Stimulated activated CD4-positive, alpha-beta T cell treated with anti-CD3 and anti-CD28 coated beads, Interleukin-1b, Interleukin-23, amount 100 ng/mL, for 48 hours (primary cell): ENCODE measurements at regions not wholly inside any gene's neighbourhood (a gene's known extent, or its start where the extent isn't known, plus 50 kb on each side); places are given as distances from the start of the nearest gene placed in this dataset.

Source experiments
- DNase-seq: peaks from one replicate; pipeline ENCODE4 v3.0.0-alpha.2; 2020

DNA sequence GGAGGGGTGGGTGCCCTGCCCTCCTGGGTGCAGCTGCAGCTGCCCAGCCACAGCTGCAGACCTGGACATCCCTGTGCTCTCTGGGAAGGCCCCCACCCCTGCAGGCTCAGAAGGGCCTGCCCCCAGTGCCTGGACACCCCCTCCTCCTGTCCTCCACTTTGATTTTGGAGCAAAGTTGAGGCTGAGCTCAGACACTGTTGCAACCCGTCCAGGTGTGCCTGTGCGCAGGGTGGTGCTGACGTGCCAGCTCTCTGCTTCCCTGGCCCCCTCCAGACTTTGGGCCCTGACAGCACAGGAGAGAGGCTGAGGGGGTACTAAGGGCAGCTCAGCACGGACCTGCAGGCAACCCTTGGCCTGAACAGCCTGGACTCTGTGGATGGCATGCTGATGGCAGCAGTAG, 750.3 kb downstream of the ARAP2 start:
- no peak for DNase-seq

DNA sequence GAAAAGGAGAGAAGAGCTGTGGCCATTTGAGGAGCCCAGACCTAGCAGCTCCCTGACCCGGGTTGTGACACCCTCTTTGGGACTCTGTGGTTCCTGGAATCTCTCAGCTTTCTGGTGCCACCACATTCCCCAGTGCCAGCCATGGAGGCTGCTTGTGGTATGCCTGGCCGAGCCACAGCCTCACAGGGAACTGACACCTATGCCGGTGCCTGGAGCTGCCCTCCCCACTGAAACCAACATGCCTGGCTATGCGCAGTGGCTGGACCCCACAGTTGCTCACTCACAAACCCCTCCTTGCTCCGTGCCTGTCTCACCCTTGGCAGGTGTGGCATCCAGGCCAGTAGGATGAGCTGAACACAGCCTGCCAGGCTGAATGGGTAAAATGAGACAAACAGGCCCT, 749.4 kb downstream of the ARAP2 start:
- DNase-seq, result no peak

DNA sequence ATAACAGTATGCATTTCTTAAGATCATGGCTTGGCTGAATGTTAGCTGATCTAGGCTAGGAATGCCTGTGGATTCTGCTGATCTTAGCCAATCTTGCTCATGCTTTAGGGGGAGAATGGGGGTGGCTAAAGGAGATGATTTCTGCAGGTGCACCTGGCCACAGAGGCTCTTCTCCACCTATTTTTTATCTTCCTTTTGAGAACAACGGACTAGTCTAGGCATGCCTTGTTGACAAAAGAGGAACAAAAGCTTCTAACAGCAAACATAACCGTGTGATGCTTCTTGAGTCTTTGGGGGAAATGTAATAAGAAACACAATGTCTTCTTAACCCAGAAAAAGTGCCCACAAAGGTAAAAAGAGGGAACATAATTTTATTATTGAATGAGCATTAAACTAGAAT, 743.5 kb downstream of the ARAP2 start:
- DNase-seq, result no peak

DNA sequence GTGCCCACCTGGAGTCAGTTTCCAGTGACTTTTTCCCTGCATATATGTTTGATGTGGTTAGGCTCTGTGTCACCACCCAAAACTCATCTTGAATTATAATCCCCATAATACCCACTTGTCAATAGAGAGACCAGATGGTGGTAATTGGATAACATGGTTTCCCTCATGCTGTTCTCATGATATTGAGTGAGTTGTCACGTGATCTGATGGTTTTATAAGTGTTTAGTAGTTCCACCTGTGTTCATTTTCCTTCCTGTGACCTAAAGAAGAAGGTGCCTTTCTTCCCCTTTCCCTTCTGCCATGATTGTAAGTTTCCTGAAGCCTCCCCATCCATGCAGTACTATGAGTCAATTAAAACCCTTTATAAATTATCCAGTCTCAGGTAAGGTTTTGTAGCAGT, 740.9 kb downstream of the ARAP2 start:
- DNase-seq, result no peak

DNA sequence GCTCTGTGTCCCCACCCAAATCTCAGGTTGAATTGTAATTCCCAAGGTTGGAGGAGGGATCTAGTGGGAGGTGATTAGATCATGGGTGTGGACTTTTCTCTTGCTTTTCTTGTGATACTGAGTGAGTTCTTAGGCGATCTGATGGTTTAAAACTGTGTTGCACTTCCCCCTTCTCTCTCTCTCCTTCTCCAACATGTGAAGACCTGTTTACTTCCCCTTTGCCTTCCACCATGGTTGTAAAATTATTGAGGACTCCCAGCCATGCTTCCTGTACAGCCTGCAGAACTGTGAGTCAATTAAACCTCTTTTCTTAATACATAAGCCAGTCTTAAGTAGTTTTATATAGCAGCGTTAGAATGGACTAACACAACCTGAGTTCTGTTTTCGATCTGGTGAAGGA, 738.2 kb downstream of the ARAP2 start:
- no peak for DNase-seq

DNA sequence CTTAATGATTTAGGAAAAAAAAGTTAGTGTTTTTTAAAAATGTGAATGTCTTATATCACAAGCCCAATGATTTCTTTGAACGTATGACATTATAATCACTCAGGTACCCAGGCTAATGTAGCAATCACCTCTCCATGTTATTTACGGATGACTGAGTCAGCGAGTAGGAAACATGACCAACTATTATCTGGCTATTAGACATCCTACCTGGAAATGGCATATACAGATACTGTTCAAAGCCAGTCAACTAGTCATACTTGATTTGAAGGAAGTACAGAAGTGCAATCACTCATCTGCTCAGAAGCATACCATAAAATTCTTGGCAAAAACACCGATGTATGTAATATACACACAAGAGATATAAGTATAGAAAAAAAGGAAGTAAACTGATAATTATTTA, 732.5 kb downstream of the ARAP2 start:
- no peak for DNase-seq

DNA sequence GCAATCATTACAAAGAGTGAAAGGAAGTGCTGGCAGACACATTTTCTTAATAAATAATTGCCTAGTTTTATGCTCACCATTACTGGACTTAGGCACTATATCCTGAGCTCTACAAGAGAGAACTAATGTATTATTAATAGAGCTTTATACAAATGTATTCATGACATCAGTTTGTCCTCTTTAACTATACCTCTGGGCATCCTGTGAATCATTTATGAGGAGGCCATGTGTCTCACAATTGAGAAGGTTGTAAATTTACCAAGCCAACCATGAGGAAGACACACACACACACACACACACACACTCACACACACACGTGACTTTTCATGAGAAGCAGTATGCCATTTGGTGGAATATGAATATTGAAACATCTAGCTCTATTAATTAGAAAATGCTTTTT, 728.2 kb downstream of the ARAP2 start:
- DNase-seq, result no peak

DNA sequence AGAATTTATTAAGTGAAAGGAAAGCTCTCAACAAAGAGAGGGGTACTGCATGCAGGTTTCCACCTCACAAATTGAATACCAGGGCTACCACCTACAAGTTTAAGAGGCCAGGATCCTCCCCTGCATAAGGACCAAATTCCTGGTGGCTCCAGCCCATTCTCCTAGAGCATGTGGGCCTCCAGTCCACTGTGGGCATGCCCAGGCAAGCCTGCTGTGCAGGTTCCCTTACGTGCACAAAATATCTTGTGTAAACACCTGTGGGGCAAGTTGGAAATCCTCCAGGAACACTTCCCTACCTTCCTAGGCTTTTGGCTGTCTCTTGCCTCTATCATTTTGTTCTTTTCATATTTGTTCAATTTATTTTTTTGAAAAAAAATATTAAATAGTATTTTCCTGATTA, 724.3 kb downstream of the ARAP2 start:
- no peak for DNase-seq

DNA sequence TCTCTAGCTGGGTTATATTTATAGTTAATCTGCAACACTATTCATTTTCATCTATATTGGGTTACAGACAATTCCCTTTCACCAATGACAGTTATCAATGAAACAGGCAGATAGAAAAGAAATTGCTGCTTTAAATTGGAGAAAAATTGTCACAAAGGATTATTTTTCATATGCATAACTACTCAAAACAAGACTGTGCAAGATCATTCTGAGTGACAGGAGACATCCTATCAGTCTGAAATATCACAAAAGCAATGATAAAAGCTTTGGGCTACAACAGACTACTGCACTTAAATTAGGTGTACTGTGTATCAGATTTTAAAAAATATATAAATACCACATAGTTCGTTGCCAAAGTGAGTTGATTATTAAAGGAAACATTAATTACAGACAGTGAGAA, 722.6 kb downstream of the ARAP2 start:
- no peak for DNase-seq

DNA sequence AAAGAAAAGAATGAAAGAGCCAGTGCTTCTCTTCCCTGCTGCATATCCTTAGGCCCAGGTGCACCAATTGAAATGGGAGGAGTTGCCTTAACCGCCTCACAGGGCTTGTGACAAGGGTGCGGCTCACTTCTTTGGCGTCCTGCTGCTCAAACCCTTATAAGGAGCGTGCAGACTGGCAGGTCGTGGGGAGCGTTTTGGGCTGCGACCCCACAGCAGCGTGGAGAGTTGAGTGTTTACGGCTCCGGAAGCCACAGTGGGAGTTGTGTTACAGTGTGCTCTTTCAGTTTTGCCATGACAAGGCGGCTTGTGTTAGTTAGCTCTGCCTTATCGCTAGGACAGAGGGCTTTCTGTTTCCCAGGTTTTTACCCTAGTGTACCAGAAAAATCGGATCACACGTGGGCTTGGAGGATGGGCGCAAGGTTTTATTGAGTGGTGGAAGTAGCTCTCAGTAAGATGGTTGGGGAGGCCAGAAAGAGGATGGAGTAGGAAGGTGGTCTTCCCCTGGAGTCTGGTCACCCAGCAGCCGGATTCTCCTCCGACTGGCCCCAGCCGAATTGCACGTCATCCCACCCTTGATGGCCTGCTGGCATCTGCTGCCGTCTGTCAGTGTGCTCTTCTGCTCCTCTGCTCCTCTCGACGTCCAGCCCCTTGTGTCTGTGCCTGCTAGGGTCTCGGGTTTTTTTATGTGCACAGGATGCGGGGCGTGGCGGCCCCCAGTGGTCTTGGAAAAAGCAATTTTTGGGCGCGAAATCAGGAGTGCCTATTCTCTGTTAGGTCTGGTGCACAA, 718.9 kb downstream of the ARAP2 start:
- DNase-seq, result no peak

DNA sequence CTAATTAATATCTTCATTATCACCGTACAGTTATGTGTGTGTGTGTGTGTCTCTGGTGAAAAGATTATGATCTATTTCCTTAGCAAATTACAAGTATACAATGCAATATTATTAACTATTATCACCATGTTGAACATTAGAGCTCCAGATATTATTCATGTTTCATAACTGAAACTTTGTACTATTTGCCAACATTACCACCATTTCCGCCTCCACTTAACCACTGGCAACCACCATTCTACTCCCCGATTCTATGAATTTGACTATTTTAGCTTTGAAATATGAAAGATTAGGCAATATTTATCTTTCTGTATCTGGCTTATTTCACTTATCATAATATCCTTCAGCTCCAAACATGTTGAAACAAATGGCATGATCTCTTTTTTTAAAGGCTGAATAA, 717.9 kb downstream of the ARAP2 start:
- no peak for DNase-seq

DNA sequence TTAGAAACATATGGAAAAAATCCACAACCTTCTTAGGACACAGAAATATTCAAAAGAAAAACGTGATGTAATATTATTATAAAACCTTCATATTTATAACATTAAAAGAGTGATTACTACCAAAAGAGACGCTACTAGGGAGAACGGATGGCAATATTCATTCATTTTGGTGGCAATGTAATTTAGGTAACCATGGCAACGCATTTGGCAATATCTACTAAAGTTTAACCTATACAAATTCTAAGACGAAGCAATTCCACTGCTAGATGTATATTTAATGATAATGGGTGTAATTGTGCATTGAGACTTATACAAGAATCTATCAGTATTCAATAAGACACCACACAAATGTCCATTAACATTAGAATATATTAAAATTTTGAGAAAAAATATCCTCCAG, 709.4 kb downstream of the ARAP2 start:
- DNase-seq, result no peak

DNA sequence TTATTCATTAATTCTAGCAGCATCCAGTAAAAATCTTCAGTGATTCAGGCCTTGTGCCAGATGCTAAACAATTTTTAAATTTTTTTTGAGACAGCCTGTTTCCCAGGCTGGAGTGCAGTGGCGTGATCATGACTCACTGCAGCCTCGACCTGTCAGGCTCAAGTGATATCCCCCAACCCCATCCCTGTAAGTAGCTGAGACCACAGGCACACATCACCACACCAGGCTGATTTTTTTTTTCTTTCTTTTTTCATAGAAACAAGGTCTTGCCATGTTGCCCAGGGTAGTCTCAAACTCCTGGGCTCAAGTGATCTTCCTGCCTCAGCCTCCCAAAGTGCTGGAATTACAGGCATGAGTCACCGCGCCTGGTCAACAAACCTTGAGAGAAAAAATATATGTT, 705.5 kb downstream of the ARAP2 start:
- no peak for DNase-seq

DNA sequence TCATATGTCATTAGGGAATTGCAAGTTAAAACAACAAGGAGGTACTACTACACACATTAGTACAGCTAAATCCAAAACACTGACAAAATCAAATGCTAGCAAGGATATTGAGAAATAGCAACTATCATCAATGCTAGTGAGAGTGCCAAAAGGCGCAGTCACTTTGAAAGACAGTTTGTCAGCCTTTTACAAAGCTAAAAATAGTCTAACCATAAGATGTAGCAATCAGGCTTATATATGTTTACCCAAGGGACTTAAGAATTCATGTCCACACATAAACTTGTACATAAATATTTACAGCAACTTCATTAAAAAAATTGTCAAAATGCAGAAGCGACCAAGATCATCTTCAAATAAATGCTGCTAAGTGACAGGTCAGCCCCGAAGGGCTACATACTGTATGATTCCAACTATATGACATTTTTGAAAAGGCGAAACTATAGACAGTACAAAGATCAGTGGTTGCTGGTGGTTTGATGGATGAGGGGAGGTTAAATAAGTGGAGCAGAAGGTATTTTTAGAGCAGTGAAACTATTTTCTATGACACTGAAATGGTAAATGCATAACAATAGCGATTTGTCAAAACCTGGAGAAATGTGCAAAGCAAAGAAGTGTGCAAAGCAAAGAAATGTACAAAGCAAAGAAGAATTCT, 704.8 kb downstream of the ARAP2 start:
- no peak for DNase-seq

DNA sequence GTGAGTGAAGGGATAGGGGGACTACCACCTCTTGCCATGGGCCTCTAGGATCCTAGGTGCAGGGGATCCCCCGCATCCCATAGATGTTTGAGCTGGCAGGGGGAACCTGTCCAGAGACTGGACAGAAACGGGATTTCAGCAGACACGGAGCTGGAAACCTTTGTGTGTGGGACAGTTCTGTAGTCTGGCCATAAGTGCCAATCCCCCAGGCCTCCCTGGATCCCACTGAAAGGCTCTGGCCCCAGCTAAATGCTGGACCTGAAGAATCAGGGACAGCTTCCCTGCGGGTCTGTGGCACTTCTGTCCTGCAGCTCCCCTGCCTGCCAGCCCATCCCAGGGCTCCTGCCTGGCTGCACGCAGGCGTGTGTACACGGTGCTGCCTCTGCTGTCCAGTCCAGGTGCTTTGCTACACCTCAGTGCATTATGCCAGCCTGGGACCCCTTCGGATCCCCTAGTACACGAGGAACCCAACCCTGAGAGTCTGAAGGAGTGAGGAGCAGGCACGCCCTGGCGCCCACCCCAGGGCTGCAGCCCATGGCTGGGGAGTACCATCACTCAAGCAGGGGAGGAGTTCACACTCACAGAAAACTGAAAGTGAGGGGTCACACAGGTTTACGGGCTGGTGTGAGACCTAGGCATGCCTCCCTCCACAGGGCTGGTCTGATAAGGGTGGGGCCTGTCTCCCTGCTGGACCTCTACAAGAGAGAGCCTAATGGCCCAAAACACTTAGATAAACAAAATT, 703.0 kb downstream of the ARAP2 start:
- DNase-seq, result no peak

DNA sequence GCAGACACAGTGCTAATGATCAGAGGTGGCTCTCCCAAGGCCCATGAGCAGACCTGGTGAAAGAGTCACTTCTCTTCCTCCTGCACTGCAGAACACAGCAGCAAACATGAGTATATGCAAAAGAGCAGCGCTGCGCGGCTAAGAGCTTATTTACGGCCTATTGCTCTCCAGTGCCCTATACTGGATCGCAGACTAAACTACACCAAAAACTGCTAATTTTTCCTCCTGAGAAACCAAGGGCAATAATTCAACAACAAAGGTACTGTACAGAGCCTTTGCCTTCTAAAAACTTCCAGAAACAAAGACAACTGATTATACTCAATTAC, 702.5 kb downstream of the ARAP2 start:
- DNase-seq, result no peak

DNA sequence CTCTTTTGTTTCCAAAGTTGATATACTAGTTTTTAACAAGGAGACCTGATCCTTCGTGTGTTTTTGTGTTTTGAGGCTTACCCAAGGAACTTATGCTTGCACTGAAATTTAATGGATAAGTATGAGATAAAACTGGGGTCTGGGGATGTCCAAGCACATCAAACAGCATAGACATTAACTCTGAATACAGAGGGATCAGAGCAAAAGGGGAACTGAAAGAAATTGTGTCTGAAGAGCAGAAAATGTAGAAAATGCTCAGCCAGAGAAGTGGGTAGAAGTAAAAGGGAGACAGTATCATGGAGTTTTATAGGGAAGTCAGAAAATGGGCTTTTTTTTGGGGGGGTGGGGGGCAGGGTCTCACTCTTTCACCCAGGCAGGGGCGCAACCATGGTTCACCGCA, 695.4 kb downstream of the ARAP2 start:
- no peak for DNase-seq

DNA sequence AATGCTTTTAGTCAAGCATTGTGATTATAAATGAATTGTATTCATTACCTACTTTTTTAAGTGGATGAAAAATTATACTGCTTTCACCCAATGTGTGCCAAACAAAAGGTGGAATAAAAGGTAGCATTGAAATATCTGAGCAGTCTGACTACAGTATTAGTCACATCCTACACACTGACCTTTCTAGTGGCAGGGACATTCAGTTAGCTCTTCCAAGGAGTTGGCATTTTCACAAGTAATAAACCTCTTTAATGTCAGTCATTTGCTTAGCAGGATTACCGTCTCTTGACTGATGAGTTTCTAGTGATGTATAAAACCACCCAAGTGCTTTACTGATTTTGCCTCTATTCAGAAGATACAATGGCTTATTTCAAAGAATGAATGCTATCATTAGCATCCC, 687.9 kb downstream of the ARAP2 start:
- no peak for DNase-seq

DNA sequence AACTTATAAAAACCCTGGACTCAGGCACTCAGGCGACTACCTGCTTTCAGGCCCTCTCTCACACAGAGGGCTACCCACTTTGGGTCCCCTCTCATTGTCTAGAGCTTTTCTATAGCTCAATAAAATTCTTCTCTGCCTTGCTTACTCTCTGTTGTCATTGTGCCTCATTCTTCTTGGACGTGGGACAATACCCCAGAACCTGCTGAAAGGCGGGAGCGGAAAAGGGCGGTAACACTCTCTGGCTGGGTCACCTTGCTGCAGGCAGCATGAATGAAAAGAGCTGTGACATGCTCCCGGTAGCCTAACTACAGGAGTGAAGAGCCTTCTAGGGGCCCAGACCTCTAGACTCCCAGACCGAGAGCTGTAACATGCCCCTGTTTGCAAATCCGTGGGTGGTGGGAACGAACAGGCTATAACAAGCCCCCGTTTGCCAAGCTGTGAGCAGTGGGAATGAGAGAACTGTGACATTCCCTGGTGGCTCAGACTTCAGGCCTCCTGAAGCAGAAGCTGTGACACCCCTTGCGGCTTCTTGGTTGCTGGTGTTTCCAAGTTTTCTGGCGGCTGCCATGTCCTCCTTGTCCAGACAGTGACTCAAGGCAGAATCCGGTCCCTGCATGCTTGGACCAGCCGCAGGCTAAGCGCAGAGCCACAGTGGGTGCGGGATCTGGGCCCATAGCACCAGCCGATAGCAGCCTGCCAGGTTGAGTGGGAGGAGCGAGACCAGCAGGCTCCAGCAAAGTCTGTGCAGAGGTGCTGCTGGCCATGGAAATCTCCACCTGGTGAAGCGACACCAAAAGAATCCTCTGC, 684.6 kb downstream of the ARAP2 start:
- no peak for DNase-seq

DNA sequence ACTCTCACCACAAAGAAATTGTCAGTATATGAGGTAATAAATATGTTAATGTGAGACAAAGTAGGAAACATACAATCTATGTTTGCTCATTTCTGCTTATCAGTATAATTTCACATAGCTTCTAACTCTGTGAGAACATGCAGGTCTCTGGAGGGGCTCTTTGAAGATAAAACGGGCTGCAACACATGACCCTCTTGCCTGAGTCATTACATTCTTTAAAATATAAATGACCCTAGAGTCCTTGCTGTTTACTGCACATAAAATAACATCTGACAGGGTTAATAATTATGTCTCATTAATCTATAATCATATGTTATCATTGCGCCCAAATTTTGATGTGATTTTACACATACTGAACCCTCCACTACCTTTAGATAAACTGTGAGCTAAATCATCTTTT, 681.5 kb downstream of the ARAP2 start:
- no peak for DNase-seq

DNA sequence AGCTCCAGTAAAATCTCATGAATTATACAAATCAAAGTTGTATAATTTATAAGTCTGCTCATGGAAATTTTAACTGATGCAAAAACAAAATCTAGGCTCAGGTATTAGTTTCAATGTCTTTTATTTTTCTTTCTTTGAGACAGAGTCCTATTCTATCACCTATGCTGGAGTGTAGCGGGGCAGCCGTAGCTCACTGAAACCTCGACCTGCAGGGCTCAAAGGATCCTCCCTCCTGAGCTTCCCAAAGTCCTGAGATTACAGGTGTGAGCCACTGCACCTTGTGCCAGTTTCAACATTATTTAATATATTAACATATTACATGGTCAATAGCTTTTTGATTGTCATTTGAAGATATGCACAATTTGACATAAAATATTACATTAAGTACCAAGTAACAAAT, 678.7 kb downstream of the ARAP2 start:
- no peak for DNase-seq

DNA sequence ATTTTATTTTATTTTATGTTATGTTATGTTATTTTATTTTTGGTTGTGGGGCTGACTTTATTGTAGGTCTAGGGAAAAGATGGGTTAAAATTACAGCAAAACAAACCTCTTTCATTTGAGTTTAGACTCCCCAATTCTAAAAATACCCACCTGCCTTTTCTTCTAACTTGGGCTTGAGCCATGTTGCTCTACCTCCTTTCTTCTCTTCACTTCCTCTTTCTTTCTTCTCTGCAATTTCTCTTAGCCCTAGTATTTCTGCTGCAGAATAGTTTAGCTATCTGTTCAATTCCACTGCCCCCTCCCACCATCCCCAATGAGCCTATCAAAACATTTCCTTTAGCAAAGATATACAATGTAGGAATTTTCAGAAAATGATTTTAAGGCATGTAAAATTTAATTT, 653.3 kb downstream of the ARAP2 start:
- no peak for DNase-seq

DNA sequence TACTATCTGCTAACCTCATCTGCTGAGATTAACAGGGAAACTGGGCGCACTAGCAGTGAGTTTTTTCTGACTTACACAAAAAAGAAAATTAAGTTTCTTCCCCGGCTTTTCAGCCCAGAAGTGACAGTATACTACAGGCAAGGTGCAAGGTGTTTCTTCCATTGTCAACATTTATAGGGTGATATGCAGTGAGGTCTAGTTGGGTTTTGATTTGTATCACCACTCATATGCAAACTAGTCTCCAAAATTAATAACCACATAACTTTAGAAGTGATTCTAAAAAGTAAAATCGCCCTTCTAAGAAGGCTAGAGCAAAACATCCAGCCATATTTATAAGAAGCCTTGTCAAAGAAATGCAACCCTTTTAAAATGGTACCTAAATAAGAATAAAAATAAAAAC, 640.1 kb downstream of the ARAP2 start:
- DNase-seq, result no peak

DNA sequence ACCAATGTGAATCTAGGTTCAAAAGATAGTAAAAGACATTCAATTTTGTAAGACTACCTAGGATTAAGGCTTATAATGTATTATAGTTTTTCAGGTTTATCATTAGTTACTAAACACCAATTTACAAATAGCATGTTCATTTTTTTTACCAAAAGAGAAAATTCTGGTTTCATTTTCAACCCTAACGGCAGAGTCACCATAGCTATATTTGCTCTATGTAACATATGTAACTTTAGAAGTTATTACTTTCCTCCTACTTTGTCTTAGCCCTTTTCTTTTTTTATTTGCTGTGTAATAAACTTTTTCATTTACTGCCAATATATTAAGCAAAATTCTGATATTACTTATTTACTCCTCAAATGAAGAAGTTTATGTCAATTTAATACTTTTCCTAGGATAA, 639.6 kb downstream of the ARAP2 start:
- DNase-seq, result no peak
